ENCODE measurements at regions not wholly inside any gene's neighbourhood (a gene's known extent, or its start where the extent isn't known, plus 50 kb on each side); places are given as distances from the start of the nearest gene placed in this dataset.

DNA sequence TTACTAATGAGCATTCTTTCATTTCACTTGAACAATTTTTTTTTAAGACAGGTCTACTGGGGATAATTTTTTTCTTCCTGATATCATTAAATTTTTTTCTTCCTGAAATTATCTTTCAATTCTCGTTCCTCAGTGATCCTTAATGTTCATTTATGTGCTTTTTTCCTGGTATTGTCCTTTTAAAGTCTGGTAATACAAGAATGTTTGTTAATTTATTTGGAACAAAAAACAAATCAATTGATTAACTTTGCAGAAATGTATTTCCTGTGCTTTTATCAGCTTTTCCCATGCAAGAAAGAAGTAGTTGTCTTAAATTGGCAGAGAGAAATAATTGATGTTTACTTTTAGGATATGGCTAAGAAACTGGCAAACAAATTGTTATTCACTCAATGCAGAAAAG lies 945.4 kb upstream of the MIR17HG start:
- no peak for DNase-seq (ENCODE audit: extremely low spot score, unreplicated experiment)
- no peaks in the 10 kb centered on the region for H3K36me3 Mint-ChIP-seq
- no peak overlapping the region for H3K4me3 Mint-ChIP-seq
- peaks cover 2% of the 10 kb centered on the region for H3K9me3 Mint-ChIP-seq
- no peak overlapping the region for H3K27ac Mint-ChIP-seq
- no peaks in the 10 kb centered on the region for H3K4me1 Mint-ChIP-seq (ENCODE audit: unreplicated experiment)
- TF ChIP-seq, protein P1, sequence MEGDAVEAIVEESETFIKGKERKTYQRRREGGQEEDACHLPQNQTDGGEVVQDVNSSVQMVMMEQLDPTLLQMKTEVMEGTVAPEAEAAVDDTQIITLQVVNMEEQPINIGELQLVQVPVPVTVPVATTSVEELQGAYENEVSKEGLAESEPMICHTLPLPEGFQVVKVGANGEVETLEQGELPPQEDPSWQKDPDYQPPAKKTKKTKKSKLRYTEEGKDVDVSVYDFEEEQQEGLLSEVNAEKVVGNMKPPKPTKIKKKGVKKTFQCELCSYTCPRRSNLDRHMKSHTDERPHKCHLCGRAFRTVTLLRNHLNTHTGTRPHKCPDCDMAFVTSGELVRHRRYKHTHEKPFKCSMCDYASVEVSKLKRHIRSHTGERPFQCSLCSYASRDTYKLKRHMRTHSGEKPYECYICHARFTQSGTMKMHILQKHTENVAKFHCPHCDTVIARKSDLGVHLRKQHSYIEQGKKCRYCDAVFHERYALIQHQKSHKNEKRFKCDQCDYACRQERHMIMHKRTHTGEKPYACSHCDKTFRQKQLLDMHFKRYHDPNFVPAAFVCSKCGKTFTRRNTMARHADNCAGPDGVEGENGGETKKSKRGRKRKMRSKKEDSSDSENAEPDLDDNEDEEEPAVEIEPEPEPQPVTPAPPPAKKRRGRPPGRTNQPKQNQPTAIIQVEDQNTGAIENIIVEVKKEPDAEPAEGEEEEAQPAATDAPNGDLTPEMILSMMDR (conservative IDR thresholded peaks at IDR 0.05) = no peak
- no peaks in the 10 kb centered on the region for H3K27me3 Mint-ChIP-seq

- Mint-ChIP-seq H3K27ac (no peak overlapping the region), H3K4me1 (ENCODE audit: unreplicated experiment) (no peaks in the 10 kb centered on the region), H3K9me3 (peaks cover 4% of the 10 kb centered on the region), H3K36me3 (no peaks in the 10 kb centered on the region), H3K27me3 (no peaks in the 10 kb centered on the region), H3K4me3 (no peak overlapping the region)
- TF ChIP-seq, protein P1 (conservative IDR thresholded peaks at IDR 0.05) = no peak
- no peak for DNase-seq (ENCODE audit: extremely low spot score, unreplicated experiment)
Measured at GRCh38 chr13:90402613-90403012, 944.9 kb upstream of the MIR17HG start.

GRCh38 chr13:90403330-90404082 lies 944.0 kb upstream of the MIR17HG start:
- Mint-ChIP-seq H3K4me1 (ENCODE audit: unreplicated experiment) (no peaks in the 10 kb centered on the region), H3K27ac (no peak overlapping the region), H3K36me3 (no peaks in the 10 kb centered on the region), H3K4me3 (no peak overlapping the region), H3K27me3 (no peaks in the 10 kb centered on the region), H3K9me3 (peaks cover 4% of the 10 kb centered on the region)
- DNase-seq (ENCODE audit: extremely low spot score, unreplicated experiment) = no peak
- TF ChIP-seq, protein P1 (conservative IDR thresholded peaks at IDR 0.05) = no peak

- Mint-ChIP-seq H3K4me1 (ENCODE audit: unreplicated experiment) (no peaks in the 10 kb centered on the region), H3K27me3 (no peaks in the 10 kb centered on the region), H3K9me3 (peaks cover 4% of the 10 kb centered on the region), H3K27ac (no peak overlapping the region), H3K4me3 (no peak overlapping the region), H3K36me3 (no peaks in the 10 kb centered on the region)
- TF ChIP-seq, protein P1 (conservative IDR thresholded peaks at IDR 0.05) = no peak
- no peak for DNase-seq (ENCODE audit: extremely low spot score, unreplicated experiment)
Measured at GRCh38 chr13:90405301-90405700, 942.2 kb upstream of the MIR17HG start.

- no peak for DNase-seq (ENCODE audit: extremely low spot score, unreplicated experiment)
- Mint-ChIP-seq H3K27me3 (no peaks in the 10 kb centered on the region), H3K9me3 (no peaks in the 10 kb centered on the region), H3K4me1 (ENCODE audit: unreplicated experiment) (peaks cover 4% of the 10 kb centered on the region), H3K27ac (no peak overlapping the region), H3K36me3 (no peaks in the 10 kb centered on the region), H3K4me3 (no peak overlapping the region)
- TF ChIP-seq, protein P1 (conservative IDR thresholded peaks at IDR 0.05) = no peak
Measured at GRCh38 chr13:90412980-90413379, 934.5 kb upstream of the MIR17HG start.

Measured in type B pancreatic cell (in vitro differentiated cells).